ENCODE measurements at regions not wholly inside any gene's neighbourhood (a gene's known extent, or its start where the extent isn't known, plus 50 kb on each side); places are given as distances from the start of the nearest gene placed in this dataset.

DNA sequence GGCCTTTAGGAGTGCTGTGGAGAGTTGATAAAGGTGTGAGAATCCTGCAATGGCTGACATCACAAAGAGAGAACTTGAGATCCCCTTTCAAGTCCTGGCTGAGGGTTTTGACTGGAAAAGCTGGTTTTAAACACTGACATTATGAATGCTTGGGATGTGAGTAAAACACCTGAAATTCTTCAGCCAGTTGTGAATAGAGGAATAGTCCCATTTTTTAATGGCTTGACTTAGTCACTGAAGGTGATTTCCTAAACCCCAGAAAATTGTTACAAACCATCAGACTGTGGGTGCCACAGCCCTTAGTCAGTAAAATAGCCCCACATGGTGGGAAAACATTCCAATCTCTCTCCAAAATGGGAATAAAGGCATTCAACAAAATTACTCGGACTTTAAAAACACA is 107.7 kb upstream of the LMO4 start:
- no CpG with 5 or more reads among the region's 1 CpG for WGBS (ENCODE audit: extremely low coverage, insufficient read length, low lambda C conversion rate)
- no peak overlapping the region for H3K56ac ChIP-seq (ENCODE audit: insufficient read length, low read depth, low read length)
- H3K4me1 ChIP-seq (ENCODE audit: insufficient read depth, low read length): no peaks in the 10 kb centered on the region; the same call in 1 of the 2 replicates
- no peak overlapping the region for H3K23ac ChIP-seq (ENCODE audit: insufficient read length, low read depth, low read length)
- Mint-ChIP-seq H3K36me3 (ENCODE audit: insufficient read depth in 1 of 3, low read depth in 3 of 3) (peaks cover 0 to 7% (median 0%) of the 10 kb centered on the region in 3 experiments; a peak in 2 of 7 replicates), H3K27me3 (ENCODE audit: low read depth) (no peaks in the 10 kb centered on the region), H3K4me1 (peaks cover 2 to 5% of the 10 kb centered on the region in 2 experiments), H3K4me3 (no peak overlapping the region), H3K27ac (no peak overlapping the region), H3K9me3 (peaks cover 2 to 4% of the 10 kb centered on the region in 2 experiments)
- H2BK20ac ChIP-seq (ENCODE audit: low read depth, low read length, poor library complexity, severe bottlenecking): no peak overlapping the region
- H3K23me2 ChIP-seq (ENCODE audit: insufficient read length, low read depth, low read length, poor library complexity, severe bottlenecking): no peaks in the 10 kb centered on the region
- no peak overlapping the region for H4K5ac ChIP-seq (ENCODE audit: insufficient read length, low read depth, low read length)
- no peaks in the 10 kb centered on the region for H3K9me3 ChIP-seq (ENCODE audit: control insufficient read depth, low read depth, low read length)
- no peak overlapping the region for H4K91ac ChIP-seq (ENCODE audit: insufficient read length, low read depth, low read length)
- no peak overlapping the region for H3K27ac ChIP-seq (ENCODE audit: insufficient read length, low read depth, low read length)
- H4K8ac ChIP-seq (replicated peaks; ENCODE audit: insufficient read length, low read depth, low read length): no peak overlapping the region
- no peak overlapping the region for H3K4me2 ChIP-seq (ENCODE audit: insufficient read depth, insufficient read length, low read length)
- H4K20me1 ChIP-seq (ENCODE audit: control insufficient read depth, insufficient read depth, insufficient read length): no peaks in the 10 kb centered on the region
- no peak overlapping the region for H2BK120ac ChIP-seq (ENCODE audit: low read depth, low read length, poor library complexity, severe bottlenecking)
- H3K27me3 ChIP-seq (ENCODE audit: insufficient read depth, low read length): no peaks in the 10 kb centered on the region; the same call in 1 of the 2 replicates
- no peak overlapping the region for H2BK15ac ChIP-seq (ENCODE audit: low read depth, low read length)
- no peak overlapping the region for H2AFZ ChIP-seq (ENCODE audit: low read length)
- TF ChIP-seq, protein P1, sequence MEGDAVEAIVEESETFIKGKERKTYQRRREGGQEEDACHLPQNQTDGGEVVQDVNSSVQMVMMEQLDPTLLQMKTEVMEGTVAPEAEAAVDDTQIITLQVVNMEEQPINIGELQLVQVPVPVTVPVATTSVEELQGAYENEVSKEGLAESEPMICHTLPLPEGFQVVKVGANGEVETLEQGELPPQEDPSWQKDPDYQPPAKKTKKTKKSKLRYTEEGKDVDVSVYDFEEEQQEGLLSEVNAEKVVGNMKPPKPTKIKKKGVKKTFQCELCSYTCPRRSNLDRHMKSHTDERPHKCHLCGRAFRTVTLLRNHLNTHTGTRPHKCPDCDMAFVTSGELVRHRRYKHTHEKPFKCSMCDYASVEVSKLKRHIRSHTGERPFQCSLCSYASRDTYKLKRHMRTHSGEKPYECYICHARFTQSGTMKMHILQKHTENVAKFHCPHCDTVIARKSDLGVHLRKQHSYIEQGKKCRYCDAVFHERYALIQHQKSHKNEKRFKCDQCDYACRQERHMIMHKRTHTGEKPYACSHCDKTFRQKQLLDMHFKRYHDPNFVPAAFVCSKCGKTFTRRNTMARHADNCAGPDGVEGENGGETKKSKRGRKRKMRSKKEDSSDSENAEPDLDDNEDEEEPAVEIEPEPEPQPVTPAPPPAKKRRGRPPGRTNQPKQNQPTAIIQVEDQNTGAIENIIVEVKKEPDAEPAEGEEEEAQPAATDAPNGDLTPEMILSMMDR (conservative IDR thresholded peaks at IDR 0.05): no peak
- no peak overlapping the region for H2BK12ac ChIP-seq (ENCODE audit: insufficient read length, low read depth, low read length)
- no peak overlapping the region for H3K4ac ChIP-seq (ENCODE audit: low read depth, low read length)
- no peak overlapping the region for H3K18ac ChIP-seq (ENCODE audit: insufficient read length, low read depth, low read length)
- H3K79me2 ChIP-seq (ENCODE audit: insufficient read depth, low read length): no peaks in the 10 kb centered on the region
- H3K79me1 ChIP-seq (ENCODE audit: insufficient read depth, low read depth, low read length, poor library complexity, severe bottlenecking): no peaks in the 10 kb centered on the region
- H3K9ac ChIP-seq (ENCODE audit: extremely low read depth, insufficient read length, low read length): no peak overlapping the region
- H3T11ph ChIP-seq (ENCODE audit: low read length): no peak overlapping the region
- no peak overlapping the region for H3K14ac ChIP-seq (ENCODE audit: insufficient read depth, low read length)
- no peak overlapping the region for H2AK5ac ChIP-seq (ENCODE audit: insufficient read length, low read length)
- H2BK5ac ChIP-seq (ENCODE audit: insufficient read length, low read length): no peak overlapping the region
- DNase-seq: no peak
